Heart left ventricle (tissue), 16 donors: ENCODE measurements at regions not wholly inside any gene's neighbourhood (a gene's known extent, or its start where the extent isn't known, plus 50 kb on each side); places are given as distances from the start of the nearest gene placed in this dataset.
"Not testable (repeated sequence)": the region's sequence is repeated elsewhere in the genome, so short reads cannot be mapped to it uniquely, and the experiment has no call there.

Source experiments
- ATAC-seq, 4 donors: fragments of 200-7000 bp; cut with Tn5 transposase; one replicate each; pipeline ENCODE4 v1.9.1; 2020 to 2022; ENCODE audit warnings: moderate library complexity in 4 of 4, mild to moderate bottlenecking in 3 of 4, moderate number of reproducible peaks in 1 of 4
- DNase-seq, 5 donors: peaks; one replicate each; pipeline ENCODE4 v3.0.0-alpha.2; 2020
- H3K27ac ChIP-seq, 12 donors: fragments of 200-600 bp; sonication (generic) in 4 of 12; one replicate each; pipeline versions ENCODE4 v1.5.0 to v1.8.0; 2016 to 2022; ENCODE audit warnings: mild to moderate bottlenecking in 2 of 12
- H3K27me3 ChIP-seq, 9 donors: fragments of 200-600 bp; sonication (generic) in 2 of 9; one replicate each; pipeline versions ENCODE4 v1.5.1 to v1.8.0; 2016 to 2022; ENCODE audit warnings: mild to moderate bottlenecking in 3 of 9
- H3K36me3 ChIP-seq, 9 donors: fragments of 200-600 bp; sonication (generic) in 2 of 9; one replicate each; pipeline versions ENCODE4 v1.5.0 to v1.8.0; 2018 to 2022; ENCODE audit warnings: mild to moderate bottlenecking in 2 of 9
- H3K4me1 ChIP-seq, 12 donors: fragments of 200-600 bp; sonication (generic) in 4 of 12; one replicate each; pipeline versions ENCODE4 v1.5.0 to v1.8.0; 2016 to 2022; ENCODE audit warnings: mild to moderate bottlenecking in 3 of 12
- H3K4me3 ChIP-seq, 12 donors: fragments of 200-600 bp; sonication (generic) in 4 of 12; one replicate each; pipeline versions ENCODE4 v1.5.0 to v1.8.0; 2017 to 2022; ENCODE audit warnings: mild to moderate bottlenecking in 9 of 12, moderate library complexity in 4 of 12
- H3K9me3 ChIP-seq, 12 donors: fragments of 200-600 bp; sonication (generic) in 4 of 12; one replicate each; pipeline versions ENCODE4 v1.5.0 to v1.8.0; 2016 to 2022; ENCODE audit warnings: mild to moderate bottlenecking in 1 of 12
- CTCF ChIP-seq, 12 donors: fragments of 200-600 bp; sonication (generic) in 4 of 12; IDR thresholded peaks; one replicate each; pipeline versions ENCODE4 v1.5.0 to v1.8.0; 2018 to 2022; ENCODE audit warnings: antibody characterized with exemption in 12 of 12, mild to moderate bottlenecking in 5 of 12
- POLR2A ChIP-seq, 2 donors: fragments of 450-650 bp; IDR thresholded peaks; one replicate each; pipeline ENCODE4 v1.6.1; 2017; ENCODE audit warnings: antibody characterized with exemption in 2 of 2, mild to moderate bottlenecking in 2 of 2, moderate library complexity in 2 of 2
- WGBS, 4 donors: extraction: QIAGEN DNeasy Blood & Tissue Kit in 2 of 4; methylation state at CpG; one replicate each; pipeline versions ENCODE4 v1.1.5 to v1.1.7; 2013 to 2018; 5-methylcytosine and 5-hydroxymethylcytosine counted together
- intact Hi-C, 10 donors: fragments of 100-400 bp; cut with DNase I; formaldehyde crosslinking; loops; one replicate each; pipeline versions ENCODE4 v1.11.1 to v1.14.2; 2022
- donor health status: ischemic (EF 13 %, LVEDD 7.1; RV severe dilation, severe dysfunction).
- donor health status: healthy with polysubstance abuse.
- donor health status: DM: no; HTN: yes; CAD: no.
- donor health status: DM: no; HTN: no; CAD: no.
- donor health status: ischemic (EF 25% LVEDD 6.9; RV normal size, moderate dysfunction).
- donor health status: ischemic (EF 25% LVEDD 5.7; RV mildly dilated, moderate dysfunction).
- donor health status: healthy.
- donor health status: DM: yes; HTN: yes; CAD: no.
- donor health status: ischemic (EF 35%, LVEDD 5.7; RV mildly dilated, moderate dysfunction).
- donor health status: nonischemic (EF 11% LVEDD 7.7; RV severe dilation, severe dysfunction).
- donor health status: DM: yes; HTN: yes; CAD: no.
- donor health status: PGD.
- donor health status: ischemic (EF 29% LVEDD 5.4; RV normal size, mild dysfunction).
- donor health status: nonischemic (EF 23%, LVEDD 6.1; RV moderate dilation, normal function).

GRCh38 chr5:109553846-109554245, 135.9 kb upstream of the MAN2A1 start:
- H3K27me3 ChIP-seq, result no peaks in the 10 kb centered on the region
- DNase-seq, result no peak
- WGBS, 4 donors, result 82 to 93% (median 90%) methylated on average over 1 of the region's 1 CpG
- TF ChIP-seq POLR2A (IDR thresholded peaks at IDR 0.05) (no peak), CTCF (IDR thresholded peaks at IDR 0.05) (no peak)
- intact Hi-C loops, result no loop called here
- H3K36me3 ChIP-seq, result no peaks in the 10 kb centered on the region
- H3K4me1 ChIP-seq, result no peaks in the 10 kb centered on the region
- no peak for ATAC-seq
- no peak overlapping the region for H3K27ac ChIP-seq
- H3K4me3 ChIP-seq, result no peak overlapping the region
- peaks cover 0 to 10% (median 0%) of the 10 kb centered on the region in 12 donors for H3K9me3 ChIP-seq

- intact Hi-C loops, H3K9me3 ChIP-seq, DNase-seq, H3K4me3 ChIP-seq, H3K4me1 ChIP-seq, H3K27me3 ChIP-seq, ATAC-seq, H3K36me3 ChIP-seq, H3K27ac ChIP-seq: not testable (repeated sequence)
- WGBS, 4 donors, result 87 to 98% (median 95%) methylated on average over 4 of the region's 4 CpGs
Observed at GRCh38 chr5:109551234-109551633, 138.5 kb upstream of the MAN2A1 start.

- Histone ChIP-seq H3K4me1 (no peaks in the 10 kb centered on the region), H3K27ac (no peak overlapping the region), H3K27me3 (no peaks in the 10 kb centered on the region), H3K36me3 (no peaks in the 10 kb centered on the region), H3K4me3 (no peak overlapping the region), H3K9me3 (peaks cover 0 to 10% (median 0%) of the 10 kb centered on the region in 12 donors)
- DNase-seq (no peak), ATAC-seq (no peak)
- 82 to 94% (median 89%) methylated on average over 1 of the region's 1 CpG for WGBS, 4 donors
- intact Hi-C loops, result no loop called here
- TF ChIP-seq CTCF (IDR thresholded peaks at IDR 0.05), result no peak
- no peak for TF ChIP-seq POLR2A (IDR thresholded peaks at IDR 0.05)
Observed at GRCh38 chr5:109550077-109550476, 139.7 kb upstream of the MAN2A1 start.

GRCh38 chr5:109546461-109546860, 136.7 kb upstream of the PJA2 start:
- ATAC-seq (no peak), DNase-seq (no peak)
- Histone ChIP-seq H3K9me3 (peaks cover 0 to 6% (median 0%) of the 10 kb centered on the region in 12 donors), H3K36me3 (no peaks in the 10 kb centered on the region), H3K4me3 (no peak overlapping the region), H3K27ac (no peak overlapping the region), H3K27me3 (no peaks in the 10 kb centered on the region), H3K4me1 (no peaks in the 10 kb centered on the region)
- TF ChIP-seq CTCF (IDR thresholded peaks at IDR 0.05), result no peak
- intact Hi-C loops, result no loop called here

- H3K27ac ChIP-seq, ATAC-seq, H3K36me3 ChIP-seq, H3K4me1 ChIP-seq, H3K9me3 ChIP-seq, H3K27me3 ChIP-seq, H3K4me3 ChIP-seq, intact Hi-C loops, DNase-seq: not testable (repeated sequence)
- 55 to 69% (median 63%) methylated on average over 1 of the region's 1 CpG for WGBS, 4 donors
Observed at GRCh38 chr5:109544873-109545272, 135.1 kb upstream of the PJA2 start.

GRCh38 chr5:109538692-109539091, 128.9 kb upstream of the PJA2 start:
- H3K27ac ChIP-seq, ATAC-seq, H3K27me3 ChIP-seq, H3K9me3 ChIP-seq, H3K4me3 ChIP-seq, DNase-seq, H3K4me1 ChIP-seq, H3K36me3 ChIP-seq, intact Hi-C loops: not testable (repeated sequence)
- WGBS, 4 donors, result 83 to 90% (median 87%) methylated on average over 1 of the region's 1 CpG

GRCh38 chr5:109535090-109535489, 125.3 kb upstream of the PJA2 start:
- DNase-seq, H3K4me1 ChIP-seq, H3K9me3 ChIP-seq, H3K4me3 ChIP-seq, H3K27me3 ChIP-seq, H3K27ac ChIP-seq, H3K36me3 ChIP-seq, ATAC-seq: not testable (repeated sequence)
- whole genome bisulfite sequencing, 4 donors, result 84 to 98% (median 93%) methylated on average over 3 to 4 of the region's 4 CpGs
- intact Hi-C loops, result loop anchor here in 1 of 10 donors (2.0 kb wide), 1 partner anchor 66 kb away; no protein-coding TSS in a partner anchor
